HG03280 (cell line): ENCODE measurements at regions not wholly inside any gene's neighbourhood (a gene's known extent, or its start where the extent isn't known, plus 50 kb on each side); places are given as distances from the start of the nearest gene placed in this dataset.

Experiments
- ATAC-seq: cut with Tn5 transposase; IDR thresholded peaks from one replicate; pipeline ENCODE4 v1.9.1; 2021; ENCODE audit warnings: mild to moderate bottlenecking, moderate library complexity; ENCODE audit not compliant: unreplicated experiment

DNA sequence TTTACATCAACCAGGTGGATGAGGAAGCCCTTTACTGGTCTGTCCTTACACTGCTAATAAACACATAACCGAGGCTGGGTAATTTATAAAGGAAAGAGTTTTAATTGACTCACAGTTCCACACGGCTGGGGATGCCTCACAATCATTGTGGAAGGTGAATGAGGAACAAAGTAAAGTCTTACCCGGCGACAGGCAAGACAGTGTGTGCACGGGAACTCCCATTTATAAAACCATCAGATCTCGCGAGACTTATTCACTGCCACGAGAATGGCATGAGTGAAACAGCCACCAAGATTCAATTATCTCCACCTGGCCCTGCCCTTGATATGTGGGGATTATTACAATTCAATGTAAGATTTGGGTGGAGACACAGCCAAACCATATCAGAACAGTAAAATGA, 67.3 kb upstream of the GRAMD2B start:
- peak; percentile 34 for ATAC-seq

DNA sequence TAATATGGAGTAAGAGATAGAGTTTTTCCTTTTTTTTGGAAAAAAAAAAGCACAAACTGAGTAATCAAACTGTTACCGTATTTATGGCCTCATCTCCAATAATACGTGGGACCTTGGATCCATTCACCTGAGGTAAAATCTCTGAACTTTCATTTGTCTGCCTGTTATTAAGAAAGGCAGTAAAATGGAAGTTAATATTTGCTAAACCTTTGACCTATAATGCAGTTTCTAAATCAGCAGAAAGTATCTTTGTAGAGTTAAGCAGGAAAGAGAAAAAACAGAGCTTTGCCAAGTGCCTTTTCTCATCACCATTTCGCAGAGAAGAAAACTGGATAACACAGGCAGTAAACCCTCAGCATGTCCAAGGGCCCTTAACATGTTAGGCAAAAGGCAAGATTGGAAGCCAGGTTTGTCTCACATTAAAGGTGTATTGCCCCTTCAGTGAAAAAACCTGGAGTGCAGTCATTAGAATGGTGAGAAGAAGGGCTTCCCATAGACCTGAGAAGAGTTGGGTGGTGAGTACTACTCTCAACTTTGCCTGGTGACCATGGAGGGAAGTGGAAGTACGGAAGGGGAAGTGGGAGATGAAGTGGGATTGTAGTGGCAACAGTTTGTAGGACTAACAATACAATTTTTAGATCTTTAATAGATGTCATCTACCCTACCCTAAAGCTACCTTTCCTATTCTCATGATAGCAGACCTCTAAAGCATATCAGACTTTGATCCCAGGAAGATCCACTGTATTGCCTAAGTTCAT, 65.4 kb upstream of the GRAMD2B start:
- no peak for ATAC-seq

DNA sequence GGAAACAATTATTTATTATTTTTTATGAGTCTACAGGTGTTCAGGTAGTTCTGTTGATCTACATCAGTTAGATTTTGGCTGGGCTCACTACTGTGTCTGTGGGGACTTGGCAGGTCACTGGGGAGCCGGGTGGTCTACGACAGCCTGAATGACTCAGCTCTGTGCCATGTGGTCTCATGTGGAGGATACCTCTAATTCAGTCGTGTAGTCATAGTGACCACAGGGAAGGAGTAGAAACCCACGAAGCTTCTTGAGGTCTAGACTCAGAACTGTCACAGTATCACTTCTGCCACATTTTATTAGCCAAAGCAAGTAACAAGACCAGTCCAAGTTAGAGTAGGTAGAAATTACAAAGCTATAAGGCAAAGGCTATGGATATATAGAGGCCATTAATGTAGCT, 64.7 kb upstream of the GRAMD2B start:
- peak; percentile 78 for ATAC-seq

GRCh38 chr5:126359884-126360283, 63.3 kb upstream of the GRAMD2B start:
- ATAC-seq = peak; percentile 35

GRCh38 chr5:126360467-126360866, 62.7 kb upstream of the GRAMD2B start:
- no peak for ATAC-seq

GRCh38 chr5:126363658-126364057, 59.6 kb upstream of the GRAMD2B start:
- no peak for ATAC-seq

DNA sequence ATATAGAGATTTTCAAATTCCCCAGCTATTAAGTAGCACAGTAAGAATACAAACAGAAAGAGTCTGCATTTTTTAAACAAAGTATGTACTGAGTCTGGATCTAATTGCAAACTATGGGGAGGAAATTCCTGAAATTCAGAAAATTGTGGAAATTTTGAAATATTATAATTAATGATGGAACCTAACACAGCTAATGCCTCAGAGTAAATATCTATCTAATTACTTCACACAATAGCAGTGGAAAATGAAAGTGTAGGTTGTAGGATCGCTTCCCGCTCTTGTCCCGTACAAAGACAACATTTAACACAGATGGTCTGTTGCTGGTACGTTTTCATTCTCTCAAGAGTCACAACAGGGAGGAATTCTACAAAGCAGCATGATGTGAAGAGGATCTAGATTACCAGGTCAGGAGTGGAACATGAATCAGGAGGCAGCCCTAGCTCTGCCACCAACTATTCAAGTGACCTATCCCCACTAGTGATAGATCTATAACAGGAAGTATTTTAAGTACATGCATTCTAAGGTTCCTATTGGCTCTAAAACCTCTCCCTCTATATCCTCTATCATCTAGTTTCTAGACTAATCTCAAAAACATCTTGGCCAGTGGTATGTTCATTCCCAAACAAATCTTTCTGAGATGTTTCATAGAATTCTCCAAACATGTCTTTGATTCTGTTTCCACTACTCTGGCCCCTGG, 58.9 kb upstream of the GRAMD2B start:
- no peak for ATAC-seq

GRCh38 chr5:126365446-126366198, 57.6 kb upstream of the GRAMD2B start:
- ATAC-seq = no peak

DNA sequence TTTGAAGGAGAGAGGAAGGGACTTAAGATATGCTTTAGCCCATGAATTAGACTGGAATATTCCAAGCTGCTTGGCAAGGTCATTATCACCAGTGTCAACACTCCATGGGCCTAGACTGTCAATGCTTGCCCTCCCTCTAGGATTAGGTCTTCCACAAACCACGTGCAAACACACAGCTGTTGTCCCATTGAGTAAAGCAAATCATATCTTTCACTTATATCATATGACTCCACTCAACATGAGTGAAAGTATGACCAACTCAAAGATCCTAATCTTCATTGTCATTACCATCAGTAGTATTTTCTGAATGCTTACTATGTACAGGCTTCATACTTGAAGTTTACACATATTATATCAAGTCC, 57.0 kb upstream of the GRAMD2B start:
- no peak for ATAC-seq

DNA sequence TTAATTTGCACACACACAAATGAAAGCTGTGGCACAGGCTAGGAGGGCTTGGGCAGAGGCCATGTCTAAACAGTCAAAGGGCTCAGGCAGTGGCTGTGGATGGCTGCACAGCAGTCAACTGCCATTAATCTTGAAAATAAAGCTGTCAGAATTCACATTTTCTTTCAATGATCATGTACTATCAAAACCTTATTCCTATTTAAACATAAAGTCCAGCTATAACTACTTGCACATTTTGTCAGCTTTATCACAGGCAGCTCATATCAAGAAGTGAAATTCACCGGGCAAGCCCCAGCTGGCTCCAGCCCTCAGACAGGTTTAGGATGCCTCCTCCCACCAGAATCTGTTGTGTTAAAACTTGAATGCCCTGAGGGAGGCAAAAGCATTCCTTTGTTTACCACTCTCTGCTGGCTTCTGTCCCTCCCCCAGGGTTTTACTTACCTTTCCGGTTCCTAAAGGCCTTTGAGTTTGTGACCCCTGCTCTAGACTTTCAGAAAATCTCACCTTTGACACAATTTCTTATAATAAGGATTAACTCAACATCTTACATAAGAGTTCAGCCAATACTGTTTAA, 54.9 kb upstream of the GRAMD2B start:
- ATAC-seq = no peak

- no peak for ATAC-seq
Observed at GRCh38 chr5:126369083-126369482, 54.1 kb upstream of the GRAMD2B start.

DNA sequence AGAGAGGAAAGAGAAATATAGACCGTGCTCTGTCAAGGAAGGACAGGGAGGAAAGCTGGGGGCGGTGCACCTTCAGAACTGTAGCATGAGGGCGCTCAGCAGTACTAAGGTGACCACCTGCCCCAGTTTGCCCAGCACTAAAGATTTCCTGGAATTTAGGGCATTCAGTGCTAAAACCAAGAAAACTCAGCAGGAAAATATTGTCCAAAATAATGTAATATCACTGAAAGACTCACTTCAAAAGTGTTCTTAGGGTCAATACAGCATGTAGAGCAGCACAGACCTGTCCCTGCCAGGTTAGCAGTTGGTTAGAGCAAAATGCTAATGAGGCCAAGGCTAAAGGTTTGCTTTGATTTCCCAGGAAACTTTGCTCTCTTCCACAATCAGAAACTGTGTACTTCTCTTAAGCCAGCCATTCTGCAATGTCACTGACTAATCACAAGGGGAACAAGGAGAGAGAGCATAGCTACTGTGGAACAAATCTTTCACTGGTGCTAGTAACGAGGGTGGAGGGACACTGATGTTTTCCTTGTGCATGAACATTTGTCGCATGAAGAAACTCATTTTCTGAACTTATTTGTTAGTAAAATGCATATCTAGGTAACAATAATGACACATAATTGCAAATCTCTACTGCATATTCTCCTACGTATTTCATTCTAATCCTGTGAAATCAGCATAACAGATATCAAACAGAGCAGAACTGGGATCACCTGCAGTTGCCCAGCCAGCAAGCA, 53.0 kb upstream of the GRAMD2B start:
- no peak for ATAC-seq

- no peak for ATAC-seq
Observed at GRCh38 chr5:126370796-126371718, 52.2 kb upstream of the GRAMD2B start.

- ATAC-seq = no peak
Observed at GRCh38 chr5:126373375-126374108, 49.7 kb upstream of the GRAMD2B start.
